ENCODE measurements at regions not wholly inside any gene's neighbourhood (a gene's known extent, or its start where the extent isn't known, plus 50 kb on each side); places are given as distances from the start of the nearest gene placed in this dataset.

DNA sequence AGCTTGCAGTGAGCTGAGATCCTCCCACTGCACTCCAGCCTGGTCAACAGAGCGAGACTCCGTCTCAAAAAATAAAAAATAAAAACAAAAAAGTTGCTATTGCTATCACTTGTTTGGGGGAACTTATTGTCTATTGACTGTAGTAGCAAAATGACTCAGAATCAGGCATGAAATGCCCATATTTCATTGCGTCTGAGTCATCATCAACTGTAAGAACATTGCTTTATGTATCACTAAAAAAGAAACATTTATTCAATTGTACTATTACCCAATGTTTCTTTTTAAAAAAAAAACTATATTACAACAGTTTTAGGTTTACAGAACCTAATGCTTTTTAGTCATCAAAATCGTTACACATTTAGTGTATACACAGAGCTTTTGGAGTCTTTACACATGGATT is 91.0 kb upstream of the FMN2 start:
- TF ChIP-seq, protein P1, sequence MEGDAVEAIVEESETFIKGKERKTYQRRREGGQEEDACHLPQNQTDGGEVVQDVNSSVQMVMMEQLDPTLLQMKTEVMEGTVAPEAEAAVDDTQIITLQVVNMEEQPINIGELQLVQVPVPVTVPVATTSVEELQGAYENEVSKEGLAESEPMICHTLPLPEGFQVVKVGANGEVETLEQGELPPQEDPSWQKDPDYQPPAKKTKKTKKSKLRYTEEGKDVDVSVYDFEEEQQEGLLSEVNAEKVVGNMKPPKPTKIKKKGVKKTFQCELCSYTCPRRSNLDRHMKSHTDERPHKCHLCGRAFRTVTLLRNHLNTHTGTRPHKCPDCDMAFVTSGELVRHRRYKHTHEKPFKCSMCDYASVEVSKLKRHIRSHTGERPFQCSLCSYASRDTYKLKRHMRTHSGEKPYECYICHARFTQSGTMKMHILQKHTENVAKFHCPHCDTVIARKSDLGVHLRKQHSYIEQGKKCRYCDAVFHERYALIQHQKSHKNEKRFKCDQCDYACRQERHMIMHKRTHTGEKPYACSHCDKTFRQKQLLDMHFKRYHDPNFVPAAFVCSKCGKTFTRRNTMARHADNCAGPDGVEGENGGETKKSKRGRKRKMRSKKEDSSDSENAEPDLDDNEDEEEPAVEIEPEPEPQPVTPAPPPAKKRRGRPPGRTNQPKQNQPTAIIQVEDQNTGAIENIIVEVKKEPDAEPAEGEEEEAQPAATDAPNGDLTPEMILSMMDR (conservative IDR thresholded peaks at IDR 0.05 in 1 of 2, IDR thresholded peaks at IDR 0.05 in 1 of 2; ENCODE audit: low read depth in 1 of 2, low read length in 2 of 2), result no peak
- TF ChIP-seq EZH2 (IDR thresholded peaks at IDR 0.05; ENCODE audit: low read length, missing control alignments), result no peak
